ENCODE measurements at regions not wholly inside any gene's neighbourhood (a gene's known extent, or its start where the extent isn't known, plus 50 kb on each side); places are given as distances from the start of the nearest gene placed in this dataset.

DNA sequence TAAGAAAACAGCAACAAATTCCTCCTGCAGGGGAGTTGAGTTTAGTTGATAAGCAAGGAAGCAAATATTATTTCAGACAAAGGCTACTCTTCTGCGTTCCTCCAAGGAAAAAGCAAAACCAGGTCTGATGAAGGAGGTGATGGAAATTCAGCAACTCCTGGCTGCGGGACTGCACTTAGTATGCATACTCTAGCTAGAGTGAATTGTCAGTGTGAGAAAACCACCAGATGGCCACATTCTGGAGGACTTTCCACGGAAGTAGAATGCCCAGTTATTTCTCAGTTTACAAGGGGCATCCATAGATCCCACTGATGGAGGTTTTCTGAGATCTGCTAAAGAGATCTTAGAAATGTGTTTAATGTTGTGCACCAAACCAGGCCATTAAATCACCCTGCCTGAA is 338.6 kb upstream of the PUDP start:
- TF ChIP-seq POLR2A (IDR thresholded peaks at IDR 0.05) = no peak
- TF ChIP-seq, protein P1, sequence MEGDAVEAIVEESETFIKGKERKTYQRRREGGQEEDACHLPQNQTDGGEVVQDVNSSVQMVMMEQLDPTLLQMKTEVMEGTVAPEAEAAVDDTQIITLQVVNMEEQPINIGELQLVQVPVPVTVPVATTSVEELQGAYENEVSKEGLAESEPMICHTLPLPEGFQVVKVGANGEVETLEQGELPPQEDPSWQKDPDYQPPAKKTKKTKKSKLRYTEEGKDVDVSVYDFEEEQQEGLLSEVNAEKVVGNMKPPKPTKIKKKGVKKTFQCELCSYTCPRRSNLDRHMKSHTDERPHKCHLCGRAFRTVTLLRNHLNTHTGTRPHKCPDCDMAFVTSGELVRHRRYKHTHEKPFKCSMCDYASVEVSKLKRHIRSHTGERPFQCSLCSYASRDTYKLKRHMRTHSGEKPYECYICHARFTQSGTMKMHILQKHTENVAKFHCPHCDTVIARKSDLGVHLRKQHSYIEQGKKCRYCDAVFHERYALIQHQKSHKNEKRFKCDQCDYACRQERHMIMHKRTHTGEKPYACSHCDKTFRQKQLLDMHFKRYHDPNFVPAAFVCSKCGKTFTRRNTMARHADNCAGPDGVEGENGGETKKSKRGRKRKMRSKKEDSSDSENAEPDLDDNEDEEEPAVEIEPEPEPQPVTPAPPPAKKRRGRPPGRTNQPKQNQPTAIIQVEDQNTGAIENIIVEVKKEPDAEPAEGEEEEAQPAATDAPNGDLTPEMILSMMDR (IDR thresholded peaks at IDR 0.05) = no peak
